ENCODE measurements at regions not wholly inside any gene's neighbourhood (a gene's known extent, or its start where the extent isn't known, plus 50 kb on each side); places are given as distances from the start of the nearest gene placed in this dataset.
"Not testable (repeated sequence)": the region's sequence is repeated elsewhere in the genome, so short reads cannot be mapped to it uniquely, and the experiment has no call there.

DNA sequence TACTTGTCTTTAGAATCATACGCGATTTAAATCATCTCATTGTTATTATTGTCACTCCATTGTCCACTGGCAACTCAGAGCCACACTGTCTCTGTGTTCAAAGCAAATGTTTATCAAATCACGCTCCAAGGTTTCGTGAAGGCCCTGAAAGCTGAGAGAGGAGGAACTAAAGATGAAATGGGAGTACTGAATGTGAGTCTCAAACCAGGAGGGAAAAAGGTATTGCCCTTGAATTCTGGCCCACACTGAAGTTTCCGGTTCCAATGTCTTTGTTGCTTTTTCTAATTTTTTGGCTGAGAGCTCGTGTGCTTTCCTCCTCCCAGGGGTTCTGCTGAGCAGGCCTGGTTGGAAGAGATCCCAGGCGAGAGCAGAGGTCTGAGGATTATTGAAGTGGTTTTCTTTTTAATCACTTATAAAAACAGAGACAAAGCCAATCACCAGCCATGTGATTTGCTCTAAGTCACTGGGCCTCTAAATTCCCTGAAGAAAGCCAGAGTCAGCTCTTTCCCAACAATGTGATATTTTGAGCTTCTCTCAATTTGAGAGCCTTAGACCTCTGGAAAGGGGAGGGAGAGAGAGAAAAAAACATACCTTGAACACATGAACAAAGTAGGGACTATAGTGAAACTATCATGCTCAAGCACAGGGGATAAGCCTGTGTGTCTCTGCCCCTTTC lies 420.8 kb upstream of the GRAMD2B start:
- DNase-seq, result no peak

DNA sequence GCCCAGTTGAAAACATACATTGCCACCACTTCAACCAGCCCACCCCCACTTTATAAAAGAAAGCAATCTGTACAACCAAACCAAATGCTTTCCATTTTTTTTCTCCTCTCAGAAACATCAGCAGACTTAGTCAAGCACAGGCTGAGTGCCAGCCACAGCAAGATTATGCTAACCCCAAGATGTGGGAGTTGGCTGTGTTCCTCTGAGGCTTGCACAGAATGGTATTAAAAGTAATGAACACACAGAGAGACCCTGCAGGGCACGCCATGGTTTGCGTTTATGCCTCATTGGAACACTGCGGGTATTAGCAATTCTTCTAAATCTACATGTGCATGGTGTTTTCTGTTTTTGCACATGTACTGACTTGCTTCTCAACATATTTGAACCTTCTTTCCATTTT lies 419.9 kb upstream of the GRAMD2B start:
- DNase-seq, result no peak

DNA sequence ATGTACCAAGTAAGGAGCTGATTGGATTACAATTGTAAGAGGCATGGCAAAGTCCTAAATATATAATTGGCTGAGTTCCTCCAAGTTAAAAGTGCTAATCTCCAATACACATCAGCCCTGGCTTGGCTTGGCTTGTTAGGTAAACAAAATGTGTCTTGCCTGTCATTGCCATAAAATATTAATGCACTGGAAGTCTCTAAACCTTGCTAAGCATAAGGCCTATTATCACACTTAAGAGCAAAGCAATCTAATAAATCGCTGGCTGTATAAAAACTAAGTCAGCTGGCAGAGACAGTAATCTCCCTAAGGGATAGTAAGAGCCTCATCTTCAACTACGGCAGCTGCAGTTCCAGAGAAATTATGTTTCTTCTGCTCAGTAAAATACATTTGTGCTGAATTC lies 418.6 kb upstream of the GRAMD2B start:
- no peak for DNase-seq

DNA sequence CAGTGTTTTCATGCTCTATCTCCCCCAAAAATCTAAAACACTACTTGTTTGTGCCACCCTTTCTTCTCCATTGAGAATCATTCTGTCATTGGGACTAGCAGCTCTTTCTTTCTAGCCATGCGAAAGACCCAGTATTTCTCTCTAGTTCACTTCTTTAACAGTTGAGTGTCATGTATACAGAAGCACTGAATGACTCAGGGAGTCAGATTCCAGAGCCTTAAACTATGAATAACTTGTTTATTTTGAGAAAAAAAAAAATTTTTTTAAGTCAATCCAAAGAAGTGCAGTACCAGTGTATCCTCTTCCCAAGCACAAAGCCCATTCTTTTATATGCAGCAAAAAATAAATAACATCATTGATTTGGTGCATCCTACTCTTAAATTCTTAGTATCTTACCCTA lies 415.4 kb upstream of the GRAMD2B start:
- DNase-seq, result no peak

DNA sequence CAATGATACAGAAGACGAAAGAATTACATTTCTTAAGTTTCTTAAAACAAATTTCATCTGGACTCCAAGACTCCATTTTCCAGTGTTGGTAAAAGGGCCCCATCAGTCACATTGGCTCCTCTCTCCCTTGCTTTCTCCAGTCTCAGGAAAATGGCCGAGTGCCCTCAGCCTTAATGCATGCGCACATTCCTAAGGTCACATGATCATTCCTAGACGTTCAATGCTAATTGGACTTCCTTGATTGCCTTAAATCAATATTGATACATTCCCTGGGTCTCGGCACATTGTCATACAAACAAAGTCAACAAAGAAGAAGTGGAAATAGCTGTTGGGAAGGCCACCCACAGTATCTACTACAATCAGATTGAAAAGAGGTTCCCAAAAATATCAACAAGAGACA lies 413.6 kb upstream of the GRAMD2B start:
- no peak for DNase-seq

DNA sequence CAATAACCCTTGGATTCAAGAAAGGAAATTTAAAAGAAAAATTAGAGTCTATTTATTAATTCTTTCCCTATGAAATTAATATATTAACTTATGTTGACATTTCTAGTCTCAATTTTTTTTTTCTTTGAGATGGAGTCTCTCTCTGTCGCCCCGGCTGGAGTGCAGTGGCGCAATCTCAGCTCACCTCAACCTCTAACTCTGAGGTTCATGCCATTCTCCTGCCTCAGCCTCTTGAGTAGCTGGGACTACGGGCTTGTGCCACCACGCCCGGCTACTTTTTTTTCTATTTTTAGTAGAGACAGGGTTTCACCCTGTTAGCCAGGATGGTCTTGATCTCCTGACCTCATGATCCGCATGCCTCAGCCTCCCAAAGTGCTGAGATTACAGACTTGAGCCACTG lies 411.7 kb upstream of the GRAMD2B start:
- DNase-seq, result not testable (repeated sequence)

DNA sequence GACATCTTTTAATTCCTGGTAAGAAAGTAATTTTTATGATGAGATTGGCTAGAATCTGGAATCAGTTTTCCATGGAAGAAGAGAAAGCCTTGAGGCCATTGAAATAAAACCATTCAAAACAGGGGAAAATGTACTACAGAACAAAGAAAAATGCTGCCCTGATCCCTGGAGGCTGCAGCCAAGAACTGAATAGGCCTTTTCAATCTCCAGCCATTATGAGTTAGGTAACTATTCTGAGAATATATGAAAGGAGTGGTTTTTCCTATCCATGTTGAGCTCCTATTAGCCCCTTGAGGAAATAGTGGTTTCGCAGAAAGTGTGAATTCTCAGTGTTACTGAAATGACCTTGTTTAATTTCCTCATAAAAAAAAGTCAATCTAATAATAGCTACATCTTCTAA lies 408.5 kb upstream of the GRAMD2B start:
- no peak for DNase-seq

DNA sequence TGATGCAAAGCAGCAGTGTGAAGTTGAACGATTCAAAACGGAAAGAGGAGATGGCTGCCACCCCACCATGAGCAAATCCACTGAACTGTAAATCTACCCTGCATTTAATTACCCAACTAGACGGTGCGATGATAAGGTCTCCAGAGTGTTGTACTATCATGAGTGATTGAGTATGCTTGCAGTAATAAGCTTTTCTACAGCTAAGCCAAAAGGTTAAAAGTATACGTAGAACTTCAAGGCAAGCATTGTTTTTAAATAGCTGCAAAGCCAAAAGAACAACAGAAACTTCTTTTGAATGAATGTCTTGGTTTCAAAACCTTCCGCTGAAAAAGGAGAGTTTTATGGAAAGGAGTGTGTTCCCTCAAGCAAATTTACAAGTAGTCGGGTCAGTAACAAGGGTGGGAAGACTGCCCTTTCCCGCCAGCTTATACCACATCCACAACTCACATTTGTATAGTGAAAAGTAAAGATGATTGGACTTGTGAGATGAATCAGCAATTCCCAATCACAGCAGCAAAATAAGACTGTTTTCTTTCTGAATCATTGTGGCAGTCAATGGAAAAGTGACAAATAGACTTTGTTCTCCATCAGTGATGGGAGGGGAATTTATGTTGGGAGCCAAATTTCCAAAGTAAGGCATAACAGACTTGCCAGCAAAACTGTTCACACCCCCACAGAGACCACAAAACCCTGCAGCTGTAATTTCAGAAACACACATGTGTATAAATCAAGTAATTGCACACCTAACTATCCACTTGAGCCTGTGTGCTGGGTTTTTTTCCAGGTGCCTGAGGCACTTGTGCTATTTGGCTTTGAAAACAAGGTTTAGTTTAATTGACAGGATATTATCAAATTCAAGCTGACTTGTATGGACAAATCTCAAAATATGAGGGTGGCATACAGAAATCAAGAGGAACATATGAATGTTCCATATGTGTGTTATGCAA lies 407.7 kb upstream of the GRAMD2B start:
- DNase-seq, result no peak

DNA sequence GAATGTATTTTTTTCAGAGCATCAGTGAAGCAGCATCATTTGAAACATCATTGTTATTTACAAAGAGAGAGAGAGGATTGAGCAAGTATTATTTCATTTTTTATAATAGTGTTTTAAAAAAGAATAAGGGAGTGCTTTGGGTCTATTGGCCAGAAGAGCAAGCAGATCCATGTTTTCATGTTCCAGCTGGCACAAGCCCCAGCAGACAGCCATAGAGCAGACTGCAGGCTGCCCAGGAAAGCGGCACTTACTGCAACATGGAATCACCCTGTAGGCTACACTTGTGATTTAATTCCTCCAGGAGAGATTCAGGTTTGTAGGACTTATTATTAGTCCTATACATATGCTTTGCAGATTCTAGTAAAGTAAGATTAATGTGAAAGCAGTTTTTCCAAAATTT lies 407.0 kb upstream of the GRAMD2B start:
- DNase-seq, result no peak

DNA sequence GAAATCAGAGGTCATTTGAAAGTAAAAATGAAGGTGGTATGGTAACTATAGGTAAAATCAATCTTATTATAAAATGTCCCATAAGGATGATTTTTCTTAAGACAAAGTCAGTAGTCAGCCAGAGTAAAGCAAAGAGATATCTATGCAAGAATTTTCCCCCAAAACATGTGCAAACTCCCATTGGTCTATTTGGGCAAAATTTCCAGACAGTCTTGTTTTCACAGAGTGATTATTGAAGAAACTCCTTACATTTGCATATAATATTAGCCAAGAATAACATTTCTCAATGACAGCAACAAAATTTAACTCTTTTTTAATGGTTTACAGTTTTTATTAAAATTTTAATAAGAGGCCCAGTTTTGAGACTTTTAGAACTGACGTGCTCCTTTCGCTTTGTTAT lies 406.1 kb upstream of the GRAMD2B start:
- DNase-seq, result no peak

DNA sequence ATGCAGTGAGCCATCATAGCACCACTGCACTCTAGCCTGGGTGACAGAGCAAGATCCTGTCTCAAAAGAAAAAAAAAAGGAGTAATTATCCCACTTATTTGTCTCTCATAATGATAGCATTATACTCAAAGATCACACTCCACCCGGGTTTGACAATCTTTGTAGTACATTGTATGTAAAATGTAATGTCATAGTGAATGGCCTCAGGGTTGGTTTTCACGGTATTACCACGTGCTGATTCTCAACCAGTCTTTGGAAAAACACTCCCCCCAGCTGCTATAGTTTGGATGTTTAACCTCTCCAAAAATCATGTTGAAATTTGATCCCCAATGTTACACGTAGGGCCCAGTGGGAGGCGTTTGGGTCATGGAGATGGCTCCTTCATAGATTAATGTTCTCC lies 402.4 kb upstream of the GRAMD2B start:
- DNase-seq, result no peak

DNA sequence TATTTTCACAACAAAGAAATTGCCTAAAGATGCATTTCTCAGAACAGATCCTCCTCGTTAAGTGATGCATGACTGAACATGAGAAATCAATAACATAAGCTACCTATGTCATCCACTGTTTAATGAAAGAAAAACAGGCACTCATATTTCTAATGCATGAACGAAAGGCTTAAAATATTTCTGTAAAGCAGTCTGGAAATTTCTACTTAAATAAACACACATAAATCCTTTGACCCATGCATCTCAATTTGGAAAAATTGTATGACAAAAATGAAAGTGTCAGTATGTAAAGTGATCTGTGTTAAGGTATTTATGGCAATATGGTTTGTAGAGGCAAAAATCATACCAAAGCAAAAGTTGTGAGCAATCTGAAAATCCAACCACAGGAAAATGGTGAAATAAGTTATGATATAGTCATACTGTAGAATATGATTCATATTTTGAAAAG lies 399.2 kb upstream of the GRAMD2B start:
- no peak for DNase-seq

DNA sequence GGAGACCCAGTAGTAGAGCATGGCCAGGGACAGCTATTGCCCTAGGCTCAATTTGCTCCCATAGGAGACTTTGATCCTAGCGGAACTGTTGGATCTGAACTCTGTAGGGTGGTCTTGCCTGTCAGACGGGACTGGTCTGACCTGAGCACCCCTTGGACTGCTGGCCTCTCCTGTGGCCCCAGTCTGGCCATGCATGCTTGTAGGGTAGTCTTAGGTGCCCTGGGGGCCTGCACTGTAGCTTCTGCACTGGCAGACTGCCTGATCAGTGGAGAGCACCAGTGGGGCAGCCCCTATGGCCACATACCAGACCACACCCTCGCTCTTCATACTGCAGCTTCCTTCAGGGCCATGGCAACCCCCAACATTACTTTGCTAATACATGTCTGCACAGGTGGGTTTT lies 396.1 kb upstream of the GRAMD2B start:
- DNase-seq, result no peak

DNA sequence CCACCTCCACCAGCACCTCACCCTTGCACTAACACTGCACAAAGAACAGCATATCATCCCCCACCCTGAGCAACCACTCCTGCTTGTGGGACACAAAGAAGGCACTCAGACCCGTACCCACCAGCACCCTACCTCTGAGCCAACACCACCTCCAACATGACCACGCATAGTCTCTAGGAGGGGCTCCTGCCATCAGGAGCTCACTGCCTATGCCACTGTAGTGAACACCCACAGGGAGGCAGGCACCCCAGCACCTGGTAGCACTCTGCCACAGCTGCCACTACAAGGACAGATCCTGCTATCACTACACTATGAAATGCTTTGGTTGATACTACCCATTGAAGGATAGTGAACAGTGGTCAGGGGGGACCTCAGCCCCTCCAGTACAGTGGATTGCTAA lies 395.6 kb upstream of the GRAMD2B start:
- no peak for DNase-seq

DNA sequence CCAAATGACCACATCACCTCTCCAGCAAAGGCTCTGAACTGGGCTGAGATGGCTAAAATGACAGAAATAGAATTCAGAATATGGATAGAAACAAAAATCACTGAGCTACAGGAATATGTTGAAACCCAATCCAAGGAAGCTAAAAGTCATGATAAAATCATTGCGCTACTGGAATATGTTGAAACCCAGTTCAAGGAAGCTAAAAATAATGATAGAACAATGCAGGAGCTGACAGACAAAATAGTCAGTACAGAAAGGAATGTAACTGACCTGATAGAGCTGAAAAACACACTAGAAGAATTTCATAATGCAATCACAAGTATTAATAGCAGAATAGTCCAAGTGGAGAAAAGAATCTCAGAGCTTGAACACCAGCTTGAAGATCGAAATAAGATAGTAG lies 394.9 kb upstream of the GRAMD2B start:
- no peak for DNase-seq

DNA sequence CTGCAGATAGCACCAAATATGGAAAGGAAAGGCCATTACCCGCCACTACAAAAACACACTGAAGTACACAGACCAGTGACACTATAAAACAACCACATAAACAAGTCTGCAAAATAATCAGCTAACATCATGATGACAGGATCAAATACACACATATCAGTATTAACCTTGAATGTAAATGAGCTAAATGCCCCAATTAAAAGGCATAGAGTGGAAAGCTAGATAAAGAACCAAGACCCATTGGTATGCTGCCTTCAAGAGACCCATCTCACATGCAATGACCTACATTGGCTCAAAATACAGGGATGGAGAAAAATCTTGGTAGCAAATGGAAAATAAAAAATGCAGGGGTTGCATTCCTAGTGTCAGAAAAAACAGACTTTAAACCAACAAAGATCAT lies 393.9 kb upstream of the GRAMD2B start:
- DNase-seq, result not testable (repeated sequence)

DNA sequence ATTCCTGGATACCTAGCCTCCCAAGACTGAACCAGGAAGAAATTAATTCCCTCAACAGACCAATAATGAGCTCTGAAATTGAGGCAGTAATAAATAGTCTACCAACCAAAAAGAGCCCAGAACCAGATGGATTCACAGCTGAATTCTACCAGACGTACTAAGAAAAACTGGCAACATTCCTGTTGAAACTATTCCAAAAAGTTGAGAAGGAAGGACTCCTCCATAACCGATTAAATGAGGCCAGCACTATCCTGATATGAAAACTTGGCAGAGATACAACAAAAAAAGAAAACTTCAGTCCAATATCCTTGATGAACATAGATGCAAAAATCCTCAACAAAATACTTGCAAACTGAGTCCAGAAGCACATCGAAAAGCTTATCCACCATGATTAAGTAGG lies 392.5 kb upstream of the GRAMD2B start:
- no peak for DNase-seq

DNA sequence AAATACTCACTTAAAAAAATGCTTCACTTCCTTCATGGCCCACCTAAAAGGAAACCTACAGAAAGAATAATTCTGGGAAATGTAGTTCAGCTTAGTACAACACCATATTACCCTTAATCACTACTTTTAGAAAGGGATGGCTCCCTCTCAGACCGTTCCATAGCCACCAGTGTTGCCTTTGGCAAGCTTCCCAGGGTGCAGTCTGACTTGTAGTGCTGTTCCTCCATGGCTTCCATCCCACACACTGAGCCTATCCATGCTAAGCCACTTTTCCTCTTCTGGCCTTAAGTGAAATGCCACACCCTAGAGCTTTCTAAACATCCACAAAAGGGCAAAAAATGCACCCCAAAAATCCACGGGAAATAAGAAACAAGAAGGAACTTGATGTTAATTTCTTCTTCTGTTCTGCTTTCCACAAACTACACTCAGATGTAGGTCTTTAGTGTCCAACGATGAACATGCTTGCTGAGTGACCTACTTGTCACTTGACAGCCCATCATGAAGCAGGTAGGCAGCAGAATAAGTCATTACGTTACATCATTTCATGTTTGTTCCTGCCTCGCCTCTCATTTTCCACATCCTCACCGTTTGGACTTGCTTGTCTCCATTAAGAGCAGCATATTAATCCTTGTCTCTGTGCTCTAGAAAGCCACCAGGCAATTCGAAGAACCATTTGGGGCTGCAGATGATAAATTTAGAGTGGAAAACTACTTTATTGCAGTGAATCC lies 391.1 kb upstream of the GRAMD2B start:
- DNase-seq, result no peak

DNA sequence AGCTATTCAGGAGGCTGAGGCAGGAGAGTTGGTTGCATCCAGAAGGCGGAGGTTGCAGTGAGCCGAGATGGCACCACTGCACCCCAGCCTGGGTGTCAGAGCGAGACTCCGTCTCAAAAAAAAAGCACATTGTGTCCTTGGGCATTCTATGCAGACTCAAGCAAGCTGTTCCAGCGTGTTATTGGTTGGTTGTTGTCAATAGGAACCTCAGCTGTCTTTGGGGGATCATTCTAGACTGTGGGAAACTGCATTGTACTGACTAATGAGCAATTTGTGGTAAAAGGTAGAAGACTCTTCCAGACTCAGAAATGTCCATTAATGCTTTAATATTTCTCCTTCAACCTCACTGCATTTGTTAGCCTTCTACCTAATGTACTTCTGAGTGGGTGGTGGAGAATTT lies 379.5 kb upstream of the GRAMD2B start:
- no peak for DNase-seq

DNA sequence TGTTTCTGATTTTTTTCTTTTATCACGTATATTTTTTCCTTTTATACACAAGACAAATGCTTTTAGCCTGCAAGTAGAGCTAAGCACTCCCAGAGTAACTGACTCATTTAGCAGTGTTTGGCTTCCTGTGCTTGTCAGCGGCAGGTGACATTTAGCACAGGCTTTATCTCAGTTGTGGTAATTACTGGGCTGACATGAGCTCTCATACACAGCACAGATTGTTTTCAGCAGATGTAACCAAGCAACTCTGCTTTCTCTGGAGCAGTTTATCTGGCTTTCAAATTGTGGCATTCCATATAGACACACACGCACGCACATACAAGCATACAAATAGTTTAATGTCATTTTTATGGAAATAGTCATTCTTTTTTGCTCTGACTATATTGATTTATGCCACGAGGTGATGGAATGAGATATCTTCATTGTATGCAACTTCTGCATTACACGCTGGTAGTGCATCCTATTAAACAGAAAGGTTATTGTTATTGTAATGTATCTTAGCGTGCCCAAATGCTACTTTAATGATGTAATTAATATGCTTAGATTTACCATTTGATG lies 379.0 kb upstream of the GRAMD2B start:
- peak in 1 of 2 experiments; percentile 29 for DNase-seq

DNA sequence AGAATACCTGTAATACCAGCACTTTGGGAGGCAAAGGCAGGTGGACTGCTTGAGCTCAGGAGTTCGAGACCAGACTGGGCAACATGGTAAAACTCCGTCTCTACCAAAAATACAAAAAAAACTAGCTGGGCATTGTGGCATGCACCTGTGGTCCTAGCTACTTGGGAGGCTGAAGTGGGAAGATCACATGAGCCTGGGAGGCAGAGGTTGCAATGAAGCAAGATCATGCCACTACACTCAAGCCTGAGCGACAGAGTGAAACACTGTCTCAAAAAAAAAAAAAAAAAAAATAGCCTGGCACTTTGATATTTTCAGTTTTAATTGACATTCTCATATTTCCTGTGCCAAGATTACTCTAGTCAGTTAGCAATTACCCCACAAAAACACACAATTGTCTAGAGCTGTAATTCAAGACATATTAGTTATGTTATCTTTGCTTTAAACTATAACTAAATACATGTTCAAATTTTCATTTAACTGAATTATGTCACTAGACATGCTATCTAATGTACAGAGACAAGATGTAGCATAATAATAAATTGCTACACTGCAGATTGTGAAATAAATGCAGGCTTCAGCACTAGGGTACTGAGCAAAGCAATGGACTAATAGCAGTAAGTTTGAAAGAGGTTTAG lies 378.2 kb upstream of the GRAMD2B start:
- DNase-seq, result no peak

DNA sequence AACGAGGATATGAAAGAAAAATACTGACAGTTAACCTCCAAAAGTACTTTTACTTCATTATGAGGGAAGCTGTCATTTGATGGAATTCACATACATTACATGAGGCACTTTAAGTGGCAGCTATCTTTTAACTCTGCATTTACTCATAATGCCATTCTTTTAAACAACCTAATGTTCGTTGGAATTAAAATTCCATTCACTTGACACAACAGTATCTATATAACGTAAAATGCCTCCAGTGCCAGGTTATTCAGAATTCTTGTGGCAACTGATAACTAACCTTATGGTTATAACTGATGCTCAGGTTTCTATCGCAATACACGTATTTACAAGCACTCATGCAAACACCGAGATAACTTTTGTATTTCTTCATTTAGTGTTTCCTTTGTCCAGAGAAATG lies 376.9 kb upstream of the GRAMD2B start:
- no peak for DNase-seq

Measured in NCI-H187 (cell line).